ENCODE measurements at regions not wholly inside any gene's neighbourhood (a gene's known extent, or its start where the extent isn't known, plus 50 kb on each side); places are given as distances from the start of the nearest gene placed in this dataset.

GRCh38 chr2:8159966-8160603, 521.8 kb upstream of the ID2 start:
- no peak for DNase-seq

- no peak for DNase-seq
These were observed 520.9 kb upstream of the ID2 start for GRCh38 chr2:8160959-8161358.

- no peak for DNase-seq
These were observed 519.3 kb upstream of the ID2 start for GRCh38 chr2:8162552-8162951.

GRCh38 chr2:8165550-8165949, 516.3 kb upstream of the ID2 start:
- no peak for DNase-seq

- no peak for DNase-seq
These were observed 513.7 kb upstream of the ID2 start for GRCh38 chr2:8168022-8168717.

- no peak for DNase-seq
These were observed 512.9 kb upstream of the ID2 start for GRCh38 chr2:8168876-8169424.

DNA sequence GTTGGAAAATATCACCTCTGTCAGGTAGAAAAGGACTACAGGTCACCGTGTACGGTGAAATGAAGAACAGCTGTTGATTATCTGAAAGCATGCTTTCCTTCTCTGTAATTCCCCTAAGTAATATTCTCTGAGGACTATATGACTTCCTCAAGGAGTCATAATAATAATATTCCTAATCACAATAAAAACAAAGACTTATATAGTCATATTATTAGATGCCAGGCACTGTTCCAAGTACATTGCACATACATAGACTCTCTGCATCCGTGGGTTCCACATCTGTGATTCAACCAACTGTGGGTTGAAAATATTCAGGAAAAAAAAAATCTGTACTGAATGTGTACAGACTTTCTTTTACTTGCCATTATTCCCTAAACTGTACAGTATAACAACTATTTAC, 512.4 kb upstream of the ID2 start:
- DNase-seq = no peak

DNA sequence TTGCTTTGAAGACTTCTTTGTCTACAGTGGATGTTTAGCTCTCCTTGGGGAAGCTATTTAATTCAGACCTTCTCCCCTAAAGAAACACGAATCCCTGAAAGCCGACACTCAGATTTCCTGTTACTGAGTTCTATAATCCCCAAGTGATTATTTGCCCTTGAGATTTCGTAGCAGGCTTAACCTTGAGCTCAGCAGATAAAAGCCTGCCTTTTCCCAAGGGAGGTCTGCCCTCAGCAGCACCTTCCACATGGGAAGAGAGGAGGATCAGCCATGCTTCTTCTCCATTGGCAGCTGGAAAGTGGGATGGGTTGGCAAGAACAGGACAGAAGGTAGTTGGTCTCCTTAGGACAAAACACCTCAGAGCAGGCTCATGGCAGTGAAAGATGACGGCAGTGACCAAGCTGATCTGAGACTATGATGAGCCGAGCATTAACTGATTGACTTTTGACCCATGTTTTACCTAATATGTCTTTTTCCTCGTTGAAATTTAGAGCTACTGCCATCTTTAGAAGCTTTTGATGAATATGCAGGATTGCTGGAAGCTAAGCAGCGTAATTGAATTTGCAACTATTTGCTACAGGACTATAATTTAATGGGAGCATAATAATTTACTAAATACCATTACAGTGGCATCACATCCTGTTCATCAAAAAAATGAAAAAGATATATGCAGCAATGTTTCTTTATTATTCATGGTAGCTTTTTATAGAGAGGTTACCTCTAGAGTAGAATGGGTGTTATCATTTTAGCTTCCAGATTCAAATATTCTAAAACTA, 511.1 kb upstream of the ID2 start:
- no peak for DNase-seq

- DNase-seq = no peak
These were observed 510.2 kb upstream of the ID2 start for GRCh38 chr2:8171608-8172007.

- no peak for DNase-seq
These were observed 509.2 kb upstream of the ID2 start for GRCh38 chr2:8172661-8173060.

DNA sequence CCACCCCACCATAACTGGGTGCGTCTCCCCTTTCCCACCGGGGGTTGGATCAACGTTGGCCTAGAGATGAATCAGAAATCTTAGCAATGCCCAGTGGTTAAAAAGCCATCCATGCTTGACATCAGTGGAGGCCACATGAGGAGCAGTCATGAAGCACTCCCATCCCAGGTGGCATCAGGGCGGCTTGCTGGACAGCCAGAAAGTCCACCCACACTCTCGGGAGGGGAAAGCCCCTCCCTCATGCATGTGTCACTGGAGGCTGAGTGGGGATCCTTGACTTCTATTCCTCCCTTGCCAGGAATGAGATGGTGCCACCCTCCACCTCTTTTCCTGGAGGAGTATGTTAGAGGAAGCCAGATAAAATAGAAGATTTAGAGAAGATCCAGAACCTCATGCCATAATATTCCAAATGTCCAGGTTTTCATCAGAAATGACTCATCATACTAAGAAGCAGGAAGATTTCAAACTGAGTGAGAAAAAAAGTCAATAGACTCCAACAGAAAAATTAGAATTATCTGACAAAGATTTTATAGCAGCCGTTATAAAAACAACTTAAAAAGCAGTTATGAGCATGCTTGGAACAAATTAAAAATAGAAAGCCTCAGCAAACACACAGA, 507.1 kb upstream of the ID2 start:
- DNase-seq = no peak

DNA sequence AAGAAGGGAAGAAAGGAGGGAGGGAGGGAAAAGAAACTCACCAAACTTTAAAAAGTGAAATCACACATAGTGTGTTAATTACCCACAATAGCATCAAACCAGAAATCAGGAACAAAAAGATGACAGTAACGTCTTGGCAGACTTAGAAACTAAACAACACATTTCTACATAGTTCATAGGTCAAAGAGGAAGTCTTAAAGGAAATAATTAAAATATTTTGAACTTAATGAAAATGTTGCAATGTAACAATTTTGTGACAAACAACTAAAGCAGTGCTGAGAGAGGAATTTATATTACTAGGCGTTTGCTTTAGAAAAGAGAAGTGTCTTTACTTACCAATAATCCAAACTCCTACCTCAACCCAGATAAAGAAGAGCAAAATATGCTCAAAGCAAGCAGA, 505.0 kb upstream of the ID2 start:
- no peak for DNase-seq

- DNase-seq = no peak
These were observed 504.3 kb upstream of the ID2 start for GRCh38 chr2:8177566-8177965.

DNA sequence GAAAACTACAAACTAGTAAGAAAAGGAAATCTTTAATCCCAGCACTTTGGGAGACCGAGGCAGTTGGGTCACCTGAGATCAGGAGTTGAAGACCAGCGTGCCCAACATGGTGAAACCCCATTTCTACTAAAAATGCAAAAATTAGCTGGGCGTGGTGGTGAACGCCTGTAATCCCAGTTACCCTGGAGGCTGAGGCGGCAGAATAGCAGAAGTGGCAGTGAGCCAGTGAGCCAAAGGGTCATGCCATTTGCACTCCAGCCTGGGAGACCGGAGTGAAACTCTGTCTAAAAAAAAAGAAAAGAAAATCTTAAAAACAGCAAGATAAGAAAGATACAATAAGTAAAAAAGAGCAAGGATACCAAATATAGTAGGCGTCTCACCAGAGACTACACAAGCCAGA, 502.9 kb upstream of the ID2 start:
- DNase-seq = no peak

GRCh38 chr2:8189316-8189715, 492.5 kb upstream of the ID2 start:
- DNase-seq = no peak

- DNase-seq = no peak
These were observed 491.6 kb upstream of the ID2 start for GRCh38 chr2:8190279-8190678.

DNA sequence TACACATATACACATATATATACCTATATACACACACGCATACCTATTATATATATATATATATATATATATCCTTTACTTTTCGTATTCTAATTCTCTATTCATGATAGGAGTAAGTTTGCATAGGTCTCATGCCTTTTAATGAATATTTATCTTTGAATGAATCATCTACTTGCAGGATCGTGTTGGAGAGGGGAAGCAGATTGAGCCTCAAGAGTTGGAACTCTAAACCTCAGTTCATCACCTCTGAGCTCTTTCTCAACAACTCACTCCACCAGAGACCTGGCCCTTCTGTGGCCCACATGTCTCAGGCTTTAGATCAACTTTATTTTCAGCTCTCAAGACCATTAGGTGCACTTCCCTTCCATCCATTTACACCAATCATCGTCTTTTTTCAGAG, 490.4 kb upstream of the ID2 start:
- DNase-seq = no peak

- no peak for DNase-seq
These were observed 488.7 kb upstream of the ID2 start for GRCh38 chr2:8193146-8193545.

- no peak for DNase-seq
These were observed 487.9 kb upstream of the ID2 start for GRCh38 chr2:8193686-8194615.

- DNase-seq = no peak
These were observed 486.1 kb upstream of the ID2 start for GRCh38 chr2:8195784-8196183.

DNA sequence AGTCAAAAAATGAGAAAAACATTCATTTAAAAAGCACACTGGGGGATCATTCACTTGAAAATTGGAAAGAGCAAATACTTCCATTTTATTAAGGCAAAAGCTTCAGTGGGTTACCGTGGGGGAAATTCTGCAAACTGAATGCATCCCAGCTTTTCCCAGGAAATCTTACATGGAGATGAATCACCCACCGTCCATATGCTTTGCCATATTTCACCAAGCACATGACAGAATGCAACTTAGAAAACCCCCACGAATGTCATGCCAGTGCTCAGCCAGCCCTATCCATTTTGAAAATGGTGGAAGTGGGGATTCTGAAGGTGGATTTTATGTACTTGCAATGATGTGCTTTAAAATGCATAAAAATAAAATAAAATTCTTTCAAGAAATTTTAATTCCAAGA, 485.5 kb upstream of the ID2 start:
- no peak for DNase-seq

- DNase-seq = no peak
These were observed 484.8 kb upstream of the ID2 start for GRCh38 chr2:8197101-8197500.
